Gastroesophageal sphincter (tissue), 4 donors: ENCODE measurements at regions not wholly inside any gene's neighbourhood (a gene's known extent, or its start where the extent isn't known, plus 50 kb on each side); places are given as distances from the start of the nearest gene placed in this dataset.

Experiments
- ATAC-seq: fragments of 150-250 bp; one replicate; pipeline ENCODE4 v1.9.1; 2016; ENCODE audit warnings: mild to moderate bottlenecking, moderate library complexity
- H3K27ac ChIP-seq, 4 donors: fragments of 200-600 bp; sonication (generic) in 3 of 4; 1 replicate in 3 of 4; 2 replicates in 1 of 4; pipeline ENCODE4 v1.5.1; 2016 to 2019
- H3K27me3 ChIP-seq: fragments of 200-600 bp; sonication (generic); one replicate; pipeline ENCODE4 v1.5.1; 2019
- H3K36me3 ChIP-seq, 2 donors: fragments of 200-600 bp; sonication (generic); one replicate each; pipeline ENCODE4 v1.5.1; 2019; ENCODE audit warnings: control low read depth in 1 of 2
- H3K4me1 ChIP-seq, 3 donors: fragments of 200-600 bp; sonication (generic); 1 replicate in 2 of 3; 2 replicates in 1 of 3; pipeline ENCODE4 v1.5.1; 2016 to 2019; ENCODE audit warnings: control low read depth in 2 of 3
- H3K4me3 ChIP-seq, 2 donors: fragments of 200-600 bp; sonication (generic); one replicate each; pipeline ENCODE4 v1.5.1; 2019; ENCODE audit warnings: mild to moderate bottlenecking in 1 of 2, moderate library complexity in 1 of 2
- H3K9me3 ChIP-seq, 3 donors: fragments of 200-600 bp; sonication (generic); one replicate each; pipeline ENCODE4 v1.5.1; 2017 to 2019; ENCODE audit warnings: control low read depth in 2 of 3
- CTCF ChIP-seq, 4 experiments: fragments of 200-600 bp in 2 of 4; fragments of 450-650 bp in 2 of 4; sonication (generic) in 1 of 4; IDR thresholded peaks; one replicate each; pipeline ENCODE4 v1.5.1; 2017 to 2019; ENCODE audit warnings: antibody characterized with exemption in 4 of 4, mild to moderate bottlenecking in 2 of 4, moderate library complexity in 2 of 4
- EP300 ChIP-seq: sonication (generic); formaldehyde crosslinking; IDR thresholded peaks from one replicate; pipeline ENCODE4 v1.6.1; 2017; ENCODE audit warnings: antibody characterized with exemption, mild to moderate bottlenecking
- POLR2A ChIP-seq, 2 donors: fragments of 450-650 bp; IDR thresholded peaks; one replicate each; pipeline ENCODE4 v1.6.1; 2017; ENCODE audit warnings: antibody characterized with exemption in 2 of 2, mild to moderate bottlenecking in 2 of 2, moderate library complexity in 1 of 2
- POLR2AphosphoS5 ChIP-seq: sonication (generic); formaldehyde crosslinking; IDR thresholded peaks from one replicate; pipeline ENCODE4 v1.6.1; 2017; ENCODE audit warnings: antibody characterized with exemption
- WGBS, 2 donors: methylation state at CpG; one replicate each; pipeline ENCODE4 v1.1.5; 2018; ENCODE audit warnings: low coverage in 1 of 2; 5-methylcytosine and 5-hydroxymethylcytosine counted together

GRCh38 chr5:63822614-63823013 is 139.6 kb downstream of the HTR1A start:
- Histone ChIP-seq H3K9me3 (no peaks in the 10 kb centered on the region), H3K36me3 (no peaks in the 10 kb centered on the region), H3K27ac (no peak overlapping the region), H3K4me1 (no peaks in the 10 kb centered on the region), H3K4me3 (no peak overlapping the region), H3K27me3 (no peaks in the 10 kb centered on the region)
- 8 to 10% methylated on average over 1 of the region's 1 CpG for WGBS, 2 donors
- no peak for TF ChIP-seq EP300
- TF ChIP-seq POLR2A (IDR thresholded peaks at IDR 0.05) = no peak
- TF ChIP-seq CTCF (IDR thresholded peaks at IDR 0.05) = no peak
- no peak for TF ChIP-seq POLR2AphosphoS5
- no peak for ATAC-seq

- Histone ChIP-seq H3K9me3 (peaks cover 0 to 3% (median 0%) of the 10 kb centered on the region in 3 donors), H3K27ac (no peak overlapping the region), H3K27me3 (no peaks in the 10 kb centered on the region), H3K4me1 (no peaks in the 10 kb centered on the region), H3K36me3 (no peaks in the 10 kb centered on the region), H3K4me3 (no peak overlapping the region)
- ATAC-seq = no peak
- TF ChIP-seq POLR2A (IDR thresholded peaks at IDR 0.05) (no peak), POLR2AphosphoS5 (no peak), EP300 (no peak), CTCF (IDR thresholded peaks at IDR 0.05) (no peak)
- WGBS, 2 donors = 19 to 54% methylated on average over 1 to 3 of the region's 3 CpGs
Observed at GRCh38 chr5:63820577-63820976, 141.7 kb downstream of the HTR1A start.

GRCh38 chr5:63812693-63813092 is 149.6 kb downstream of the HTR1A start:
- Histone ChIP-seq H3K4me3 (no peak overlapping the region), H3K27me3 (no peaks in the 10 kb centered on the region), H3K9me3 (peaks cover 0 to 19% (median 0%) of the 10 kb centered on the region in 3 donors), H3K36me3 (no peaks in the 10 kb centered on the region), H3K27ac (no peak overlapping the region), H3K4me1 (no peaks in the 10 kb centered on the region)
- no peak for ATAC-seq
- TF ChIP-seq POLR2A (IDR thresholded peaks at IDR 0.05) (no peak), CTCF (IDR thresholded peaks at IDR 0.05) (no peak), POLR2AphosphoS5 (no peak), EP300 (no peak)
- WGBS, 2 donors = 67 to 83% methylated on average over 2 to 3 of the region's 3 CpGs

- Histone ChIP-seq H3K36me3 (no peaks in the 10 kb centered on the region), H3K27ac (no peak overlapping the region), H3K4me1 (no peaks in the 10 kb centered on the region), H3K4me3 (no peak overlapping the region), H3K9me3 (peaks cover 0 to 19% (median 0%) of the 10 kb centered on the region in 3 donors), H3K27me3 (no peaks in the 10 kb centered on the region)
- WGBS, 2 donors = 50 to 63% methylated on average over 1 to 2 of the region's 2 CpGs
- no peak for ATAC-seq
- TF ChIP-seq POLR2AphosphoS5 (no peak), POLR2A (IDR thresholded peaks at IDR 0.05) (no peak), EP300 (no peak), CTCF (IDR thresholded peaks at IDR 0.05) (no peak)
Observed at GRCh38 chr5:63811961-63812360, 150.3 kb downstream of the HTR1A start.

- Histone ChIP-seq H3K36me3 (no peaks in the 10 kb centered on the region), H3K4me3 (no peak overlapping the region), H3K27ac (no peak overlapping the region), H3K4me1 (no peaks in the 10 kb centered on the region), H3K9me3 (peaks cover 0 to 19% (median 0%) of the 10 kb centered on the region in 3 donors), H3K27me3 (no peaks in the 10 kb centered on the region)
- 82 to 90% methylated on average over 2 of the region's 2 CpGs for WGBS, 2 donors
- ATAC-seq = no peak
- TF ChIP-seq CTCF (IDR thresholded peaks at IDR 0.05) (no peak), POLR2AphosphoS5 (no peak), POLR2A (IDR thresholded peaks at IDR 0.05) (no peak), EP300 (no peak)
Observed at GRCh38 chr5:63811286-63811685, 151.0 kb downstream of the HTR1A start.
